GM18505 (cell line): ENCODE measurements at regions not wholly inside any gene's neighbourhood (a gene's known extent, or its start where the extent isn't known, plus 50 kb on each side); places are given as distances from the start of the nearest gene placed in this dataset.
"Not testable (repeated sequence)": the region's sequence is repeated elsewhere in the genome, so short reads cannot be mapped to it uniquely, and the experiment has no call there.

Experiments used
- ATAC-seq: cut with Tn5 transposase; IDR thresholded peaks from one replicate; pipeline ENCODE4 v1.9.1; 2021; ENCODE audit not compliant: unreplicated experiment
- POLR2A ChIP-seq: IDR thresholded peaks from 4 replicates; pipeline ENCODE4 v1.6.1; 2011; ENCODE audit warnings: borderline replicate concordance; ENCODE audit not compliant: insufficient read depth, insufficient read length; ENCODE audit errors: extremely low read depth

- ATAC-seq, result no peak
- no peak for TF ChIP-seq POLR2A
Observed at GRCh38 chr12:73677520-73678291, 859.9 kb upstream of the ATXN7L3B start.

GRCh38 chr12:73678335-73678734 is 859.3 kb upstream of the ATXN7L3B start:
- no peak for ATAC-seq
- TF ChIP-seq POLR2A, result no peak

- no peak for ATAC-seq
- TF ChIP-seq POLR2A, result no peak
Observed at GRCh38 chr12:73699318-73699717, 838.3 kb upstream of the ATXN7L3B start.

GRCh38 chr12:73714655-73715054 is 823.0 kb upstream of the ATXN7L3B start:
- no peak for TF ChIP-seq POLR2A
- ATAC-seq, result no peak

GRCh38 chr12:73716143-73716542 is 821.5 kb upstream of the ATXN7L3B start:
- ATAC-seq, result not testable (repeated sequence)

- no peak for ATAC-seq
- TF ChIP-seq POLR2A, result no peak
Observed at GRCh38 chr12:73719223-73719622, 818.4 kb upstream of the ATXN7L3B start.

- TF ChIP-seq POLR2A, result no peak
- ATAC-seq, result no peak
Observed at GRCh38 chr12:73726881-73727280, 810.8 kb upstream of the ATXN7L3B start.

GRCh38 chr12:73731658-73732057 is 806.0 kb upstream of the ATXN7L3B start:
- ATAC-seq, result no peak
- no peak for TF ChIP-seq POLR2A

- no peak for ATAC-seq
- no peak for TF ChIP-seq POLR2A
Observed at GRCh38 chr12:73769337-73769736, 768.3 kb upstream of the ATXN7L3B start.

GRCh38 chr12:73798523-73798922 is 739.1 kb upstream of the ATXN7L3B start:
- TF ChIP-seq POLR2A, result no peak
- no peak for ATAC-seq

GRCh38 chr12:73815072-73815645 is 722.5 kb upstream of the ATXN7L3B start:
- no peak for ATAC-seq

GRCh38 chr12:73817161-73817560 is 720.5 kb upstream of the ATXN7L3B start:
- TF ChIP-seq POLR2A, result no peak
- no peak for ATAC-seq

More at GRCh38 chr12:73815072-73815645, 722.5 kb upstream of the ATXN7L3B start:
- TF ChIP-seq POLR2A, result no peak

- no peak for ATAC-seq
Observed at GRCh38 chr12:73833746-73834145, 703.9 kb upstream of the ATXN7L3B start.

GRCh38 chr12:73841963-73842362 is 695.7 kb upstream of the ATXN7L3B start:
- no peak for TF ChIP-seq POLR2A
- ATAC-seq, result no peak

More at GRCh38 chr12:73833746-73834145, 703.9 kb upstream of the ATXN7L3B start:
- TF ChIP-seq POLR2A, result no peak
